ENCODE measurements at regions not wholly inside any gene's neighbourhood (a gene's known extent, or its start where the extent isn't known, plus 50 kb on each side); places are given as distances from the start of the nearest gene placed in this dataset.

- TF ChIP-seq REST (IDR thresholded peaks at IDR 0.05) (no peak), FOXS1 (CRISPR knock-in tag; IDR thresholded peaks at IDR 0.05) (no peak), CTCF (IDR thresholded peaks at IDR 0.05) (no peak), EP300 (IDR thresholded peaks at IDR 0.05) (no peak)
Observed at GRCh38 chr20:6855104-6855503, 87.6 kb downstream of the BMP2 start (continued).

- TF ChIP-seq RARB (CRISPR knock-in tag; IDR thresholded peaks at IDR 0.05) = no peak
- TF ChIP-seq KDM1A (IDR thresholded peaks at IDR 0.05; ENCODE audit: low read depth) = no peak
- no peak for TF ChIP-seq RCOR1 (IDR thresholded peaks at IDR 0.05; ENCODE audit: low read depth, low read length)
- TF ChIP-seq ZC3H11A (IDR thresholded peaks at IDR 0.05) = no peak
- TF ChIP-seq NFE2L2 (conservative IDR thresholded peaks at IDR 0.05; ENCODE audit: low read length) = no peak
- TF ChIP-seq E2F6 (IDR thresholded peaks at IDR 0.05; ENCODE audit: borderline replicate concordance, low read depth) = no peak
- CTCF ChIA-PET = no interaction called here
- Histone ChIP-seq H3K4me1 (no peaks in the 10 kb centered on the region), H3K4me3 (no peak overlapping the region), H3K4me2 (no peak overlapping the region), H3K27ac (no peak overlapping the region), H3K9me3 (0 out of 3 replicates have a peak, but pooled peaks cover 2% of the 10 kb centered on the region)
- WGBS (ENCODE audit: missing lambda C conversion rate) = 0% methylated on average over 1 of the region's 1 CpG
- ATAC-seq = no peak
- no peak for DNase-seq (ENCODE audit: low read depth in 1 of 2, low spot score in 1 of 2)
- FAIRE-seq = no peak
- POLR2A ChIA-PET = no interaction called here
Observed at GRCh38 chr20:6855796-6856195, 88.3 kb downstream of the BMP2 start.

GRCh38 chr20:6857927-6858326 is 90.4 kb downstream of the BMP2 start:
- no peak for FAIRE-seq
- Histone ChIP-seq H3K4me3 (no peak overlapping the region), H3K27ac (no peak overlapping the region), H3K4me1 (no peaks in the 10 kb centered on the region), H3K9me3 (no peaks in the 10 kb centered on the region), H3K4me2 (no peak overlapping the region)
- ChIA-PET POLR2A (no interaction called here), CTCF (interaction anchor here (0.5 kb wide), 1 partner anchor 92 kb away, joined by 3 read pairs; no protein-coding TSS in a partner anchor)
- 21% methylated on average over 5 of the region's 5 CpGs for WGBS (ENCODE audit: missing lambda C conversion rate)
- DNase-seq (ENCODE audit: low read depth in 1 of 2, low spot score in 1 of 2) = no peak
- ATAC-seq = no peak
- TF ChIP-seq HEYL (CRISPR knock-in tag; IDR thresholded peaks at IDR 0.05) (no peak), JUNB (IDR thresholded peaks at IDR 0.05) (no peak), MYC (IDR thresholded peaks at IDR 0.05; ENCODE audit: borderline replicate concordance, low read length) (no peak), ELK1 (IDR thresholded peaks at IDR 0.05; ENCODE audit: low read depth, low read length) (no peak), ZC3H11A (IDR thresholded peaks at IDR 0.05) (no peak), SREBF2 (IDR thresholded peaks at IDR 0.05) (no peak), RNF2 (IDR thresholded peaks at IDR 0.05; ENCODE audit: borderline replicate concordance, low read depth) (no peak), CHD4 (IDR thresholded peaks at IDR 0.05; ENCODE audit: borderline replicate concordance) (no peak), RARB (CRISPR knock-in tag; IDR thresholded peaks at IDR 0.05) (no peak), ESRRA (IDR thresholded peaks at IDR 0.05; ENCODE audit: borderline replicate concordance, low read length) (no peak), NPAS2 (CRISPR knock-in tag; IDR thresholded peaks at IDR 0.05; ENCODE audit: borderline replicate concordance) (no peak), HDAC2 (IDR thresholded peaks at IDR 0.05) (no peak), NR3C1 (IDR thresholded peaks at IDR 0.05) (no peak), REST (IDR thresholded peaks at IDR 0.05) (no peak), HMGXB4 (CRISPR knock-in tag; IDR thresholded peaks at IDR 0.05; ENCODE audit: borderline replicate concordance) (no peak)

All from A549 (cell line).